GM12864 (cell line): ENCODE measurements at regions not wholly inside any gene's neighbourhood (a gene's known extent, or its start where the extent isn't known, plus 50 kb on each side); places are given as distances from the start of the nearest gene placed in this dataset.
A peak's percentile ranks its signal among the peaks of the same experiment; 100 is the strongest.

ENCODE experiments used
- DNase-seq: peaks from one replicate; pipeline ENCODE4 v3.0.0-alpha.2; 2011; ENCODE audit warnings: low read depth
- H3K4me3 ChIP-seq: 2 replicates; pipeline ENCODE4 v1.5.1; 2011; ENCODE audit warnings: mild to moderate bottlenecking, low read depth, low read length, control low read depth
- CTCF ChIP-seq: IDR thresholded peaks from 2 replicates; pipeline ENCODE4 v1.5.1; 2011; ENCODE audit warnings: low read depth, mild to moderate bottlenecking, moderate library complexity, low read length, control low read depth, inconsistent platforms; ENCODE audit errors: missing control alignments

DNA sequence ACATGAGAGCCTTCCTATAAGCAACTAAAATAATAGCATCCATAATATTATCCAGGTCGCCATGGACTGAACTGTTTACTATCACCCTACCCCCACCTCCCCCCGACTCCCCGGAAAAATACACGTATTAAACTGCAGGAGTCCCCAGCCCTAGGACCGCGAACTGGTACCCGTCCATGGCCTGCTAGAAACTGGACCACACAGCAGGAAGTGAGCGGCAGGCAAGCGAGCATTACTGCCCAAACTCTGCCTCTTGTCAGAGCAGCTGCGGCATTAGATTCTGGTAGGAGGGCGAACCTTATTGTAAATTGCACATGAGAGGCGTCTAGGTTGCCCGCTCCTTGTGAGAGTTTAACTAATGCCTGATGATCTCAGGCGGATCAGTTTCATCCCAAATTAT lies 405.8 kb upstream of the ADGRL3 start:
- H3K4me3 ChIP-seq, result no peak overlapping the region
- no peak for DNase-seq
- no peak for TF ChIP-seq CTCF

DNA sequence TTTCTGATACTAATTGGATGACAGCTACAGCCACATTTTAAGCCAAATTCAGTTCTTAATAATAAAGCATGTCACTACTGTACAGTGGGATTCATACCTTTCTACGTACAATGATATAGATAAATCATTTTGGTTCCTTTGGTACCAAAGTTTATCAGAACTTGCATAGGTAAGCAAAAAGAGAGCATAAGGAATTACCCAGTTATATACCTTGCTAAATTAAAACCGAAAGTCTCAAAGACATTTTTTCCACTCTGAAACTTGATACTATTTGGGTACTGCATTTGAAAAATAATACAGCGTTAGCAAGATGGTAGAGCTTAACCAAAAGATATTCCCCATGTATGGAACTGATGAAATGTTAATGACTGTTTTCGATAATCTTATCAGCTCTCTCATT lies 400.9 kb upstream of the ADGRL3 start:
- no peak overlapping the region for H3K4me3 ChIP-seq
- TF ChIP-seq CTCF, result no peak
- no peak for DNase-seq

GRCh38 chr4:60800701-60801100 lies 399.4 kb upstream of the ADGRL3 start:
- no peak overlapping the region for H3K4me3 ChIP-seq
- no peak for DNase-seq
- no peak for TF ChIP-seq CTCF

GRCh38 chr4:60805500-60806313 lies 394.4 kb upstream of the ADGRL3 start:
- DNase-seq, result no peak
- no peak overlapping the region for H3K4me3 ChIP-seq
- peak; percentile 45 for TF ChIP-seq CTCF

DNA sequence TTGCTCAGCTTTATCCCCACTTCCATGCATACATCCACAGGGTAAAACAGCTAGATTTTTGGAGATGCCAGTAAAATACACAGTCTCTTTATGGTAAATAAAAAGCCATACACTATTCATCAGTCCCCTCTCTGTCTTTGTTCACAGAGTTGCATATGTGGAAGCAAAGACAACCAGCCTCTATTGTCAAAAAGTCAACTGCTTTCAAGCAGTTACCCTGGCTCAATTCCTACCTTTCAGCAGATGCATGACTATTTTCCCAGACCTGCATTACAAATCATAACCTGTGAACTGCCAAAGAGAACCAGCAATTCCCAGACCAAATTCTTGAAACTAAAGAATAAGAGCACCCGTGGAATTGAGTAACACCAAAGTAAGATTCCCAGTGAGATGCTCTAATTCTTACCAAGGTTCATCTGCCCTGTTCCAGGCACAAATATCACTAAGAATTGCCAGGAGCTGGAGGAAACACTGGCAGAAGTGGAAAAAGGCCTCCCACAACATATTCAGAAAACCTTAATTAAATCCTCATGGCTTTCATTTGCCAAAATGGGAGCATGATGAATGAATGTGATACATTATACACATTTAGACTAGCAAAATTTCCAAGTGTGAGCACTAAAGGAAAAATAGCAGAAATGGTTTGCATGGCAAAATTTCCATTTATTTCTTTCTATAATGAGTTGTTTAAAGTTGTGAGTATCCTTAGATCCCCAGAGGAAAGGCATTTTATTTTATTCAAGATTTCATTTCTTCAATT lies 391.2 kb upstream of the ADGRL3 start:
- H3K4me3 ChIP-seq, result no peak overlapping the region
- TF ChIP-seq CTCF, result no peak
- no peak for DNase-seq

DNA sequence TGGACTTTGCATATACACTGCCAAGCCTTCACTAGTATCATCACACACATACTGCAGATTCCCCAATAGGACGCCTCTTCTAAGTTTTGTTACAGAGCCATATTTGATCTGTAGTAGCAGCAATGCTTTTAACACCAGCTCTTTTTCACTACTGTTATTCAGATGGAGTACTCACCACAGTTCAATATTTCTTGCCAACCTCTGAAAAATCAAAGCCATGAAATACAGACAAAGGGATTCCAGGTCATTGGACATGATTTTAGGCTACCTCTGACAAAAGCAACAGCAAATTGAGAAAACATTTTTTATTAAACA lies 390.7 kb upstream of the ADGRL3 start:
- no peak for DNase-seq
- H3K4me3 ChIP-seq, result no peak overlapping the region
- TF ChIP-seq CTCF, result no peak

DNA sequence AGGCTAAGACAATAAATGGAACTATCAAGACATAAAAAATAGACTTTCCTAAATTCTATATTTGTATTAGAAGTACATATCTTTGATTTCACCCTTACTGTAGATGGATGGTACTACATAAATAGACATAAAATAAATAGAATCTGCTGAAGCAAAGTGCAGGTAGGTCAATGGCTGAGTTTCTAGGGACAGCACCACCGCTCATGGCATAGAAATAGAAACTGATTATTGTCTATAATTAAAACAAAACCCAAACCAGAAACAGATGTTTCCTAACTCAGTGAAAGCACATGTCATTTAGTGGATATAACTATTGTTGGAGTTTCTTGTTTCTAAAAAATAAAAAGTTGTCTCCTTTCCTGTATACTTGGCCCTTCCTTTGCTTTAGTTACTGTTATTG lies 387.3 kb upstream of the ADGRL3 start:
- H3K4me3 ChIP-seq, result no peak overlapping the region
- no peak for TF ChIP-seq CTCF
- DNase-seq, result no peak
